Stimulated activated CD4-positive, alpha-beta T cell treated with anti-CD3 and anti-CD28 coated beads, Interleukin-12 subunit alpha, Interleukin-12 subunit beta, amount 100 ng/mL, for 48 hours (primary cell): ENCODE measurements at regions not wholly inside any gene's neighbourhood (a gene's known extent, or its start where the extent isn't known, plus 50 kb on each side); places are given as distances from the start of the nearest gene placed in this dataset.

Source experiments
- DNase-seq, 3 donors: peaks; one replicate each; pipeline ENCODE4 v3.0.0-alpha.2; 2020; ENCODE audit warnings: low read depth in 2 of 3, low spot score in 1 of 3

DNA sequence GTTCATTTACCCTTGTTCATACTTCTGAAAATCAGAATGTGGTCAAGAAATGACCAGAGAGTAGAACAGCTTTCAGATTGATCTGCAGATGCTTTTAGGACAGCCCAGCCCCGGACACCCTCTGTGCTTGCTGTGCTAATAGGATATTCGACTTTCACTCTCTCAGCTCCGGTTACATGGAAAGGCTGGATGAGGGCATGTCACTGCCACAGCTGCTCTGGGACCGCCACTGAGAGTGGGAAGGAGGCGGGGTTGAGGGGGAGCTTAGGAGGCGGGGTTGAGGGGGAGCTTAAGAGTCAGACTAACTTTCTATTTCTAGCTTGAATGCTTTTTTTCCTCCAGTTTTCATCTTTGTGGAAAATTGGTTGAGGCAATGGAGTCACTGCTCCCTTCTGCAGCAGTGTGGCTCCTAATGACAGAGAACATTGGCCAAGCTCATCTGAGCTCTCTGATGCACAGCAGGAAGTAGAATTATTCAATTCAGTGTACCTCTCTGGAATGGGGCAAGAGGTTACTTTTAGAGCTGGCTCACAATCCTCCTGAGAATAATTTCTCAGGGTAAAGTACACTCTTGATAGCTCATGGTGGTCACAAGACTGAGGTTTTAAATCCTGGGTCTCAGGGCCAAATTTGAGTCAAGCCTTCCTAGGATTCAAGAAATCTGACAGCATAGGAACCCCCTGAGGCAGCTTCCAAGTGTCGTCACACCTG is 74.6 kb upstream of the NPAS1 start:
- no peak for DNase-seq

DNA sequence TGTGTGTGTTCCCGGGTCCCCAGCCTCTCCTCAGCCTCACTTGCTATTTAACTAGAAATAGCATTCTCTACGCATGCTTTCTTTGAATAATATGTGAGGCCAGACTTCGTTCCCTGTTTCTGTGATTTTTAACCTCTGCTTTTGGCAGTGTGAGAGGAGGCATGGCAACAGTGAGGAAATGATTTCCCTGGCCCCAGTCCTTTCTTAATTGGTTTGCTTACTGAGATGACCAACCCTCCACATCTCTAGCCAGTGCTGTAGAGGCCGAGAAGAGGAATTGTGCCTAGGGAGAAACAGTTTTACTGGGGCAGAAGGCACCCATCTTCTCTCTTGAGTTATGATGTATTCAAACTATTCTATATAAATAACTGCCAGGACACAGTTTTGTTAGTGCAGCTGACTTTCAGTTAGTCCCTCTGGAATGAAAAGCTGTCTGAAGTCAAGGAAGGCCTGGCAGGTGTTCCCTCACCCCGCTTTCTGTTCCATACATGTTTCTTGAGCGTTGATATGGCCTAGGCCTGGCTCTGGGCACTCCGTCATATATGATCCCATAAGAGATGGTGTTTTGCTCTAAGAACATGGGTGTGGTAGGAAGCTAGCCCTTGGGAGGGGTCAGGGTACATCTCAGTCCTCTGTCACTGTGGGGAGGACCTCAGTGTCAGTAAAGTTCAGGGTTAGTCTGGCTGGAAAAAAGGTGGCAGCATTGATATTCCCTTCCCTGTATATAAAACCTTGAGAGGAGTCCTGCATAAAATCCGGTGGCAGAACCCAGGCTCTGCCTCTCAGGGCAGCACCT is 73.7 kb upstream of the NPAS1 start:
- DNase-seq, result no peak

DNA sequence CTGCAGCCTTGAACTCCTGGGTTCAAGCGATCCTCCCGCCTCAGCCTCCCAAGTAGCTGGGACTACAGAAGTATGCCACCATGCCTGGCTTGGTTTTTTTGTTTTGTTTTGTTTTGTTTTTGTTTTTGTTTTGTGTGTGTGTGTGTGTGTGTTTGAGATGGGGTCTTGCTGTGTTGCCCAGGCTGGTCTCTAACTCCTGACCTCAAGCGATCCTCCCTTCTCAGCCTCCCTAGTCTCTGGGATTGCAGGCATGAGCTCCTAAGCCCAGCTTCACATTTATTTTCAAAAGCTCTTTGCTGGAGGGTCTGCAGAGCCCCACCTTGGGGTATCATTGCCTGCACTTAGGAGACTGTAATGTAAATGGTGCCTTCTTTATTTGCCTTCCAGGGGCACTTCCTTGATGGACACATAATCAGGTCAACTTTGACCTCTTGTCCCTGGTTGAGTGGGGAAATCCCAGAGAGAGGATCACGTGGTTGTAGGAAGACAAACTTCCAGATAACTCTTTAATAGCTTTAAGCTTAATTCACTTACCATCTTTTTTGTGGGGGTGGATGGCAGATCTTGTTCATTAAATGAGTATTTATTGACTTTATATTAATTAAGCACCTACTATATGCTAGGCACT is 72.9 kb upstream of the NPAS1 start:
- DNase-seq, result no peak

GRCh38 chr19:46947866-46948265 is 71.8 kb upstream of the NPAS1 start:
- no peak for DNase-seq

DNA sequence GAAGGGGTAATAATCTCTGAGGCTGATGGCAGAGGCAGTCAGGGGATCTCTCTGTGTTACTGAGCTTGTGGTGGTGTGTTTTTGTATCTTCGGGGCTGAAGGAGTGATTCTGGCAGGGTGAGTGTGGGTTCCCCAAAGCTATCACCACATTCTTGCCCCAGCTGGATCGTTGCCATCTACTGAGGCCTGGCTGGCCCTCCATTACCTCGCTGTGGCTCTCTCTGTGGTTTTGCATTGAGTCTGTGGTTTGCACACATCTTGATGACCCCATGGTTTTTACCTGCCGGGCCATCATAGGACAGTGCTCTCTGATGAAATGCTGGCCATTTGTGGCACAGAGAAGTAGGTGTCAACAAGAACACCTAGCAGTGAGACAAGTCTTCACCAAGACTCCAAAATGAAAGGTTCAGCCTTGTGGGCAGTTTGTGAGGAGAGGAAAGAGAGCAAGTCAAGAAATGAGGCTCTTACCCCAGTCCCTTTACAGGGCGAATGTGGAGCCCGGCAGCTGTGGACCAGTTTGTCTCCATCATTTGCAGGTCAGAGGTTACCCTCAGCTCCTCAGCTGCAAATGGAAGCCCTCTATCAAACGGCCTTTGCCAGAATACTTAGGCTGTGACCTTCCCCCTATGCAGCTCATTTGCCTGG is 69.0 kb upstream of the NPAS1 start:
- no peak for DNase-seq

DNA sequence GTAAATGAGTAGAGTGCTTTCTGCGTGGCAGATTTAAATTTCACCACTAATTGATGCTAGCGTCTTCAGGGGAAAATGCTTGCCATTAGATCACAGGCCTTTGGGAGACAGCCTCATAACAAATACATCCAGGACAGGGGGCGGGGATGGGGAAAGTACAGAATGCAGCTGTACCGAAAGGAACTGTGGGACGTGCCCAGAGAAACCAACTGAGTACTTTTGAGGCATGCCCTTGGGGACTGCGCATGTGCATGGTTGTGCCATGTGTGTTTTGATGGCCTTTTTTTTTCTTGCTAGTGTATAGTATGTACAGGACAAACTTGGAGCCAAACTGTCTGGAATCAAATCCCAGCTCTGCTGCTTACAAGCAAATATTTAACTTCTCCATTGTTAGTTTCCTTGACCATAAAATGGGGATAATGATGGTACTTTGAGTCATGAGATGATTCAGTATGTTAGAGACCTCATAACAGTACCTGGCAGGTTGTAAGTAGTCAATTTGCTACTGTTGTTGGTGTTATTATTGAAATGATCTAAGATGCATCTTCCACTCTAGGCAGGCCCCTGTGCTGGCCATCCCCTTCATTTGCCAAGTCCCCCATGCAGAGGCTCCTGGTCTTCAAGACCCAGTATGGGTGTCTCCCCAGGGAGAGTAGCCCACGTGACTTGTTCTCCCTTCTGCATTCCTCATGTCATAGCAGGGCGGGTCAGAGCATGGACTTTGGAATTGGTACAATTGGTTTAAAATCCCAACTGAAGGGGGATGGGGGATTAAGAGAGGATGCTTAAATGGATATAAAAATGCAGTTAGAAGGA is 68.3 kb upstream of the NPAS1 start:
- DNase-seq, result no peak

DNA sequence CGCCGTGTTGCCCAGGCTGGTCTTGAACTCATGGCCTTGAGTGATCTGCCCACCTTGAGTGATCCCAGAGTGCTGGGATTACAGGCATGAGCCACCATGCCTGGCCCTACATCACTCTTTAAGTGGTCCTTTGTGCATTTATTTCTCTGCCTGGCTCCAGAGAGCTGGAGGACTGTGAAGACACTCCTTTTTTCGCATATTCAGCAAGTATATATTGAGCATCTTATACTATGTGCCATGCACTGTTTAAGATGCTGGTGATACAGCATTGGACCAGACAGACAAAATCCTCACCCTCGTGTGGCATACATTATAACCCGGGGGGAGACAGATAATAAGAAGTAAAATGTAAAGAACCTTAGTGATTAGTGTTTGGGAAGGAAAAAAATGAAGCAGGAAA is 66.8 kb upstream of the NPAS1 start:
- DNase-seq, result no peak

DNA sequence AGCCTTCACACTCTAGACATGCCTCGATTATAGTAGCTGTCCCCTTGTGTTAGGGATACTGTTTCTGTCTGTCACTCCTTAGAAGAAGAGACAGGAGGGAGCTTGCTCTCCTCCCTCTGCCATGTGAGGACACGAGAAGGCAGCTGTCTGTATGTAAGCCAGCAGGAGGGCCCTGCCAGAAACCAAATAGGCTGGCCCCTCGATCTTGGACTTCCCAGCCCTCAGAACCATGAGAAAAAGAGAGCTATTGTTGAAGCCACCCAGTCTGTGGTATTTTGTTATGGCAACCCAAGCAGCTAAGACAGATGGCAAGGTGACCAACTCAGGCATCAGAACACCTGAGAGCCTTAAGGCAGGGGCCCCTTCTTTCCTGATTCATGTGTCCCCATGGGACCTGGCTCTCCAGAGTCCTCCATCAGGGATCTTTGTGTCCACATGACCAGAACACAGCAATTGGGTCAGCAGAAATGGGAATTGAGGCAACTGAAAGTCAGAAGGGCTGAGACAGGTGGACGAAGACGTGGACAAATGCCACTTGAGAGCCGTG is 65.6 kb upstream of the NPAS1 start:
- DNase-seq, result no peak

- no peak for DNase-seq
These were observed 65.1 kb upstream of the NPAS1 start for GRCh38 chr19:46954502-46954992.

DNA sequence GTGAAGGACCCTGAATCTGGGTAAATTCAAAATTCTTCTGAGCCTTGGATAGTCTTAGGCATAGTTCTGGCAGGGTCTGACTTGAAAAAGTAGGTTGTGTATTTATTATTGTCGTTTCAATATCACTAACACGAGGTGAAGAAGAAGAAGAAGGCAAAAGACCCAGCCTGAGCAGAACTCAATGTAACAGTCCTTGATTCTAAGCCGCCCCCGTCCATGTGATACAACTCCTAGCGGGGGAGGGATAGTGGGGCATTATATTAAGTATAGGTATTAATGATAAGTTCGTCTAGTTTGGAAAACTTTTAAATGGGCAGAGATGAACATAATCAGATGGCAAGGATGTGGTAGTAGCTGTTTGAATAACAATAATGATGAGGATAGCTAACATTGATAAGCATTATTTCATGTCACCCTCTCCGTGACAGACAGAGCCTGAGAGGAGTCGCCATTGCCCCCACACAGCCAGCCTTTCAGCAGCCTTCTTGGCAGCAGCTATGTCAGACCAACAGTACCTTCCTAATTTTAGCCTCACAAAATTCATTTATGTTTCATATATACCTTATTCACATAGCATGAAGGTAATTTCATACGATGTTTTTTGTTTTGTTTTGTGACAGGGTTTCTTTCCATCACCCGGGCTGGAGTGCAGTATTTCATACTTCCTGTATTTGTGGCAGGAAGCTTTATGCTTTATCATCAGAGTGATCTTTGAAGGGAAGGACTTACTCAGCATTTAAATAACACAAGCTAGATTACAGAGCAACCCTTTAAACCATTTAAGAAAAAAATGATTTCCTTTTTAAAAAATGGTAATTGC is 64.4 kb upstream of the NPAS1 start:
- peak in 1 of 3 donors; percentile 24 for DNase-seq

- DNase-seq, result no peak
These were observed 63.7 kb upstream of the NPAS1 start for GRCh38 chr19:46955813-46956371.

DNA sequence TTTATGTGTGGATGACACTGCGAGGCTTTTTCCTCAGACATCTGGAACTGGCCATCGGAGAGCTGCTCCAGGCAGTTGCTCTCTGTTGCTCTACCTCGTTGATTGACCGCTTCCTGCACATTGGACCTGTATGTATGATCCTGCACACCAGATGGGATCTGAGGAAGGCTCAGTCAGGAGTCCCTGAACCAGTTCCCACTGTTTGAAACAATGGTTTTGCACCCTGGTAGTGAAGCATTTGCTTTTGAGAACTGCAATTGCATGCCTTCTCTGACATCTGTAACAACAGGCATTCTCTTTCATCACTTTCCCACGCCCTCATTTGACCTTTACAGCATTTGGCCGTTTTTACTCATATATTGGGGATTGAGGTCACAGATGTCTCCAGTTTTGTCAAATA is 61.1 kb upstream of the NPAS1 start:
- no peak for DNase-seq

- no peak for DNase-seq
These were observed 59.6 kb upstream of the NPAS1 start for GRCh38 chr19:46959894-46960556.

DNA sequence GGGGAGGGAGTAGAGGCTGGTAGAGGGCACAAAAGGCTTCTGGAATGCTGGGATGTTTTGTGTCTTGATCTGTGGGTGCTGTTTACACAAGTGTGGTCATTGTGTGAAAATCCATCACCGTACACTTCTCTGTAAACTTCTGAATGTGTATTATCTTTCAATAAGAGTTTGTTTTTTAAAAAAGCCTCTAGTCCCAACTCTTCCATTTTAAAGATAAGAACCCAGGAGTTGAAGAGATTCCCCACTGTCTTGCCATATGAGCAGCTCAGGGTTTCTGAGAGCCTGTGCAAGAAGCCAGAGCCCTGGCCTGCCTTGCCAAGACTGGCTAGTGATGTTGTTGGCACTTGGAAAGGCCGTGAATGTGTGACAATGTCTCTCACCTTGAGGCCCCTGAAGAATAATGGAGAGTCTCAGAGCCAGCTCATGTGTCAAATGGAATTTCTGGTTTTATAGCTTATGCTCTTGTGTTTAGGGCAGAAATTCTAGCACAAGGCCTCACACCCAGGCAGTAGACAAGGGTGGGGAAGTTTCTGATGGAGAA is 57.5 kb upstream of the NPAS1 start:
- DNase-seq, result no peak

DNA sequence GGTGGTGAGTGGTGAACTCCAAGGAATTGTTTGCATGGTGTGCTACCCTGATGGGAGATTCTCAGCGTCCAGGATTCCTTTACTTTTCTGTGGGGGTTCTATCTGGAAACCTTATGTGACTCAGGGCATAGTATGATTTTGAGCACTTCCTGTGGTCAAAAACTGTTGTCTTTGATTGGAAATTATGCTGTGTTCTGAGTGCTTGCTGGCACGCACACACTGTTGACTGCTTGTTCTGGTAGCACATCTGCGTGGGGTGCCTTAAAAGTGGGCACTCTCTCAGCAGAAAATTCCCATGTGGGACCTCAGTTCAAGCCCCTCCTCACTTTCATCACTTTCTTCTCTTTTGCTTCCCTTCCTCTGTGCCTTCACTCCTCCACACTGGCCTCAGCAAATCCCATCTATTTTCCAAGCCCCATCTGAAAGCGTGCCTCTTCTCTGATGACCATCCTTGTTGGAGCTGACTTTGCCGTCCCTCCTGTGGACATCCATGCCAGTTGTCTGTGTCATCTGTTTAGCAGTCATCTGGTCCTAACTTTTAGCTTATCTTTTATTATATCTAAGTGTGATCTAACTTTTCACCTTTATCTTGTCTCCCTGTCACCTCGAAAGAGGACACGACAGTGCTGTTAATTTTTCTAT is 56.4 kb upstream of the NPAS1 start:
- no peak for DNase-seq

DNA sequence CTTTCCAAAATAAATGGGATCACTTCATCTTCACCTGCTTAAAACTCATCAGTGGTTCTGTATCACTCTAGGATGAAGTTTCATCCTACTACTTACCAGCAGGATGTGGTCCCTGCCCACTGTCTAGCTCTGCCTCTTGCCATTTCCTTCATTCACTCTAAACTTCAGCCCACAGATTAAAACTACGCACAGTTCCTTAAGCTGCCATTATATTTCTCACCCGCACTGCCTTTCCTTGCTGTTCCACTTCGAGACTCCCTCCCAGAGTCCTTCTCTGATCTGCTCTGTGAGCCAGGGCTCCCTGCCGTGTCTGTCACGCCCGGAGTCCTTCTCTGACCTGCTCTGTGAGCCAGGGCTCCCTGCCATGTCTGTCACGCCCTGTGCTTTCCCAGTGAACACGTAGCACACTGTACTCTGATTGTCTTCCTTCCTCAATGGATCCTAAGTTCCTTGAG is 52.0 kb upstream of the NPAS1 start:
- no peak for DNase-seq
